Chondrocyte (in vitro differentiated cells): ENCODE measurements at regions not wholly inside any gene's neighbourhood (a gene's known extent, or its start where the extent isn't known, plus 50 kb on each side); places are given as distances from the start of the nearest gene placed in this dataset.

Source experiments
- DNase-seq: peaks from one replicate; pipeline ENCODE4 v3.0.0; 2021; ENCODE audit warnings: mixed read lengths, low spot score
- H3K27ac Mint-ChIP-seq: one replicate; pipeline ENCODE4 v1.8.0; 2021; ENCODE audit warnings: mild to moderate bottlenecking, moderate library complexity, mixed read lengths; ENCODE audit not compliant: unreplicated experiment
- H3K27me3 Mint-ChIP-seq: 2 replicates; pipeline ENCODE4 v1.8.0; 2021; ENCODE audit warnings: low read depth, mixed read lengths
- H3K36me3 Mint-ChIP-seq: 2 replicates; pipeline ENCODE4 v1.8.0; 2021; ENCODE audit warnings: low read depth, mixed read lengths
- H3K4me1 Mint-ChIP-seq: 2 replicates; pipeline ENCODE4 v1.8.0; 2021; ENCODE audit warnings: low read depth, mild to moderate bottlenecking, mixed read lengths
- H3K4me3 Mint-ChIP-seq: one replicate; pipeline ENCODE4 v1.8.0; 2021; ENCODE audit warnings: mild to moderate bottlenecking, moderate library complexity, mixed read lengths; ENCODE audit not compliant: unreplicated experiment
- H3K9me3 Mint-ChIP-seq: 2 replicates; pipeline ENCODE4 v1.8.0; 2021; ENCODE audit warnings: low read depth, mixed read lengths
- CTCF ChIP-seq: fragments of 200-600 bp; sonication (generic); IDR thresholded peaks from 2 replicates; pipeline ENCODE4 v1.5.0; 2021; ENCODE audit warnings: antibody characterized with exemption, mild to moderate bottlenecking, moderate library complexity

GRCh38 chr14:82447586-82447985 is 913.9 kb upstream of the SEL1L start:
- H3K36me3 Mint-ChIP-seq, result no peaks in the 10 kb centered on the region
- TF ChIP-seq CTCF, result no peak
- H3K27ac Mint-ChIP-seq, result no peak overlapping the region
- no peaks in the 10 kb centered on the region for H3K9me3 Mint-ChIP-seq
- no peaks in the 10 kb centered on the region for H3K27me3 Mint-ChIP-seq
- DNase-seq, result no peak
- no peak overlapping the region for H3K4me3 Mint-ChIP-seq
- no peaks in the 10 kb centered on the region for H3K4me1 Mint-ChIP-seq

GRCh38 chr14:82449926-82450468 is 916.3 kb upstream of the SEL1L start:
- no peak for DNase-seq
- no peaks in the 10 kb centered on the region for H3K4me1 Mint-ChIP-seq
- no peaks in the 10 kb centered on the region for H3K9me3 Mint-ChIP-seq

GRCh38 chr14:82451675-82452074 is 918.0 kb upstream of the SEL1L start:
- TF ChIP-seq CTCF, result no peak
- Mint-ChIP-seq H3K4me3 (no peak overlapping the region), H3K36me3 (no peaks in the 10 kb centered on the region), H3K9me3 (no peaks in the 10 kb centered on the region), H3K27me3 (no peaks in the 10 kb centered on the region), H3K27ac (no peak overlapping the region), H3K4me1 (no peaks in the 10 kb centered on the region)
- no peak for DNase-seq

More at GRCh38 chr14:82449926-82450468, 916.3 kb upstream of the SEL1L start:
- no peaks in the 10 kb centered on the region for H3K36me3 Mint-ChIP-seq
- H3K4me3 Mint-ChIP-seq, result no peak overlapping the region
- no peak overlapping the region for H3K27ac Mint-ChIP-seq
- no peak for TF ChIP-seq CTCF
- no peaks in the 10 kb centered on the region for H3K27me3 Mint-ChIP-seq

GRCh38 chr14:82482345-82482744 is 948.7 kb upstream of the SEL1L start:
- no peaks in the 10 kb centered on the region for H3K4me1 Mint-ChIP-seq
- TF ChIP-seq CTCF, result no peak
- H3K27me3 Mint-ChIP-seq, result no peaks in the 10 kb centered on the region
- H3K4me3 Mint-ChIP-seq, result no peak overlapping the region
- H3K27ac Mint-ChIP-seq, result no peak overlapping the region
- peaks cover 6% of the 10 kb centered on the region for H3K9me3 Mint-ChIP-seq
- DNase-seq, result no peak
- H3K36me3 Mint-ChIP-seq, result no peaks in the 10 kb centered on the region

GRCh38 chr14:82488473-82488872 is 954.8 kb upstream of the SEL1L start:
- H3K27ac Mint-ChIP-seq, result no peak overlapping the region
- TF ChIP-seq CTCF, result no peak
- DNase-seq, result no peak
- H3K4me1 Mint-ChIP-seq, result no peaks in the 10 kb centered on the region
- H3K4me3 Mint-ChIP-seq, result no peak overlapping the region
- H3K9me3 Mint-ChIP-seq, result no peaks in the 10 kb centered on the region
- no peaks in the 10 kb centered on the region for H3K36me3 Mint-ChIP-seq
- H3K27me3 Mint-ChIP-seq, result peaks cover 3% of the 10 kb centered on the region
